T-cell (primary cell): ENCODE measurements at regions not wholly inside any gene's neighbourhood (a gene's known extent, or its start where the extent isn't known, plus 50 kb on each side); places are given as distances from the start of the nearest gene placed in this dataset.

Source experiments
- ATAC-seq, 4 experiments: fragments of 200-7000 bp in 3 of 4; fragments of 150-1000 bp in 1 of 4; cut with Tn5 transposase; replicated peaks in 1 of 4; 1 replicate in 3 of 4; 2 replicates in 1 of 4; pipeline ENCODE4 v1.10.0; 2021; ENCODE audit warnings: moderate library complexity in 3 of 4, mild to moderate bottlenecking in 2 of 4, moderate number of reproducible peaks in 1 of 4
- CTCF ChIA-PET, 2 donors: fragments of 300-600 bp; sonication (Branson Sonifier 250); formaldehyde crosslinking; loops; one replicate each; lab custom pipeline; 2022; ENCODE audit warnings: antibody characterized with exemption in 2 of 2; lab: Charles Lee
- POLR2A ChIA-PET, 2 donors: fragments of 300-600 bp; sonication (Branson Sonifier 250); formaldehyde crosslinking; loops; one replicate each; lab custom pipeline; 2022; ENCODE audit warnings: antibody characterized with exemption in 2 of 2; lab: Charles Lee
- DNase-seq, 35 experiments: peaks; one replicate each; pipeline versions ENCODE4 v3.0.0 to v3.0.0-alpha.2; 2013 to 2023
- H3K27ac ChIP-seq: one replicate; pipeline ENCODE4 v1.5.1; 2013; ENCODE audit warnings: low read length
- H3K27me3 ChIP-seq, 2 experiments: replicated peaks in 1 of 2; 1 replicate in 1 of 2; 2 replicates in 1 of 2; pipeline versions ENCODE4 v1.6.1 to v1.7.0; 2013; ENCODE audit warnings: low read length in 1 of 2, mixed read lengths in 1 of 2; ENCODE audit not compliant: control insufficient read depth in 2 of 2, insufficient read depth in 2 of 2; ENCODE audit errors: extremely low read depth in 1 of 2
- H3K36me3 ChIP-seq, 2 donors: 1 replicate in 1 of 2; 2 replicates in 1 of 2; pipeline versions ENCODE4 v1.6.1 to v1.7.0; 2013; ENCODE audit warnings: low read length in 1 of 2; ENCODE audit not compliant: control insufficient read depth in 2 of 2, insufficient read depth in 1 of 2; ENCODE audit errors: extremely low read depth in 1 of 2
- H3K4me1 ChIP-seq, 2 experiments: 1 replicate in 1 of 2; 2 replicates in 1 of 2; pipeline versions ENCODE4 v1.6.1 to v1.7.0; 2013; ENCODE audit warnings: low read length in 2 of 2, mixed read lengths in 1 of 2; ENCODE audit not compliant: insufficient read depth in 2 of 2, control insufficient read depth in 1 of 2; ENCODE audit errors: extremely low read depth in 1 of 2
- H3K4me3 ChIP-seq, 2 donors: 1 replicate in 1 of 2; 2 replicates in 1 of 2; pipeline versions ENCODE4 v1.5.1 to v1.7.0; 2013; ENCODE audit warnings: mild to moderate bottlenecking in 2 of 2, low read length in 1 of 2, moderate library complexity in 1 of 2; ENCODE audit not compliant: control insufficient read depth in 1 of 2; ENCODE audit errors: extremely low read depth in 1 of 2
- H3K9me3 ChIP-seq: 2 replicates; pipeline ENCODE4 v1.7.0; 2013
- H3K27ac Mint-ChIP-seq, 2 donors: one replicate each; pipeline ENCODE4 v1.8.0; 2020 to 2021; ENCODE audit warnings: mild to moderate bottlenecking in 2 of 2, mixed read lengths in 2 of 2
- H3K27me3 Mint-ChIP-seq, 2 donors: one replicate each; pipeline ENCODE4 v1.8.0; 2021 to 2022; ENCODE audit warnings: mixed read lengths in 2 of 2
- H3K36me3 Mint-ChIP-seq: one replicate; pipeline ENCODE4 v1.8.0; 2021; ENCODE audit warnings: mixed read lengths
- H3K4me1 Mint-ChIP-seq, 3 donors: one replicate each; pipeline ENCODE4 v1.8.0; 2020 to 2022; ENCODE audit warnings: mixed read lengths in 3 of 3, mild to moderate bottlenecking in 1 of 3
- H3K4me3 Mint-ChIP-seq, 3 donors: one replicate each; pipeline ENCODE4 v1.8.0; 2020 to 2022; ENCODE audit warnings: mild to moderate bottlenecking in 3 of 3, mixed read lengths in 3 of 3, moderate library complexity in 3 of 3
- H3K9me3 Mint-ChIP-seq, 3 donors: one replicate each; pipeline ENCODE4 v1.8.0; 2020 to 2022; ENCODE audit warnings: mixed read lengths in 3 of 3
- WGBS: methylation state at CpG from one replicate; pipeline ENCODE4 v1.1.5; 2013; ENCODE audit warnings: missing lambda C conversion rate; ENCODE audit not compliant: insufficient coverage; 5-methylcytosine and 5-hydroxymethylcytosine counted together

DNA sequence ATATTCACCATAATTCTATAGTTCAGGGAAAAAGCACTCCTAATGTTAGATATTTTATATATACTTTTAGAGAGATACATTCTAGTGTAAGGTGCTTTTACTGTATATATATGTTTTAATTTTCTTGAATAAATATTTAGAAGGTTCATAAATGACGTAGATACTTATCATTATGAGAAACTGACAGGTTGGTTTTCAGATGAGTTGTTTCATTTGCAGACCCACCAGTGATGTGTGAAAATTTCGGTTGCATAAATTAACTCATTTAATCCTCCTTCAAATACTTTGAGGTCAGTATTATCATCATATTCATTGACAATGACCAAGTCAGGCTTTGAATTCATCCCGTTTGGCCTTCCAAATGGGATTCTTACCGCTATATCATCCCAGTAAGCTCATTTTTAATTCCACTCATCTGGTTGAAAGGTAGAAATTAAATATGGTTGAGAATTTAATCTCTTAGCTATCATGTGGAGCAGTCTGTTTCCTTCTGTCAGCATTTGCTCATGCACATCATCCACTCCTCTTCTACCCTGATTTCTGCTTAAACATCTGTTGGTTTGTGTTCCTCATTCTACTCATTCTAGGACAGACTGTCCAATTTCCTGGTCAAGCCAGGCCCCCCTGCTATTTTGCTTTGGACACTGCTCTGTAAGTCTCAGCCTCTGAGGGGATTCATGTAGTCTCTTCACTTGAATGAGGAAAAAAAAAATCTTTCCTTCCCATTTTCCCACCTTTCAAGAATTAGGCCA is 1156.6 kb downstream of the PLA2G4A start:
- H3K36me3 ChIP-seq: no peaks in the 10 kb centered on the region
- CTCF ChIA-PET: no interaction called here
- Mint-ChIP-seq H3K27me3 (no peaks in the 10 kb centered on the region), H3K4me1 (no peaks in the 10 kb centered on the region), H3K27ac (no peak overlapping the region), H3K9me3 (peaks cover 15 to 18% (median 17%) of the 10 kb centered on the region in 3 donors), H3K4me3 (no peak overlapping the region), H3K36me3 (no peaks in the 10 kb centered on the region)
- H3K27ac ChIP-seq: no peak overlapping the region
- no peaks in the 10 kb centered on the region for H3K4me1 ChIP-seq
- WGBS: no CpG with 5 or more reads among the region's 4 CpGs
- no peaks in the 10 kb centered on the region for H3K9me3 ChIP-seq
- H3K27me3 ChIP-seq: no peaks in the 10 kb centered on the region
- H3K4me3 ChIP-seq: no peak overlapping the region
- DNase-seq (no peak), ATAC-seq (no peak)
- POLR2A ChIA-PET: no interaction called here

DNA sequence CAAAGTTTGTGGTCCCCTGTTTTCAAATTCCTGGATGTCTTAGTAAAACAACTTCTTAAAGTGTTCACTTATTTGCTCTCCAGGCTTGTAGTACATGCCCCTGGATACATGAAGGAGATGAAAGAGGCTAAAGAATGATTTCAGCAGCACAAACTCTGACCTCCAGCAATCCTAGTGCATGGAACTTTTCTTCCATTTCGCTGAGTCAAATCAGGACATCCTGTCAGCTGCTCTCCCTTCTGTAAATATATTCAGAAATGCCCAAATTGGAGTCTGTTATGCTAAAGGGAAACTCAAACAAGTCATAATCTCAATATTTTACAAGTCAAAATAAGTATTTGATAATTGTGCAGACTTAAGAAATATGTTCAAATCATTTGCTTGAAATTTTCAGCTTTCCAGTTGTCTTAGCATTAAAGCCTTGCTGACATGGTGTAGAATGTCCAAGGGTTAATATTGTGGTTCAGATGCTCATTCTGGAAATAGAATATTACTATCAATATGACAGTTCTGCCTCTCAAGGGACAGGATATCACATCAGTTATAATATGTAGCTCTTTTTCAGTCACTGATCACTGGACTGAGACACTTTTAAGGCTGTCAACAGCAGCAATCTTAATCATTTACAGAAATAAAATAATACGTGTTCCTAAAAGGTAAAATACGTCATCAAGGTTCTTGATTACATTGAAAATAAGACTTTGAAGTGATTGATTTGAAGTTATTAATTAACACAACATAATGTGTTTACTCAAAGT is 1157.3 kb downstream of the PLA2G4A start:
- CTCF ChIA-PET: interaction anchor here in 1 of 2 donors (0.6 kb wide), 1 partner anchor 1498 kb away, joined by 3 read pairs; no protein-coding TSS in a partner anchor
- Mint-ChIP-seq H3K27ac (no peak overlapping the region), H3K36me3 (no peaks in the 10 kb centered on the region), H3K4me3 (no peak overlapping the region), H3K4me1 (no peaks in the 10 kb centered on the region), H3K9me3 (peaks cover 10 to 11% (median 10%) of the 10 kb centered on the region in 3 donors), H3K27me3 (no peaks in the 10 kb centered on the region)
- H3K9me3 ChIP-seq: no peaks in the 10 kb centered on the region
- H3K36me3 ChIP-seq: no peaks in the 10 kb centered on the region
- H3K4me3 ChIP-seq: no peak overlapping the region
- H3K27me3 ChIP-seq: no peaks in the 10 kb centered on the region
- H3K4me1 ChIP-seq: no peaks in the 10 kb centered on the region
- H3K27ac ChIP-seq: no peak overlapping the region
- ATAC-seq: no peak
- POLR2A ChIA-PET: no interaction called here
- DNase-seq: no peak
- WGBS: no CpG with 5 or more reads among the region's 3 CpGs

DNA sequence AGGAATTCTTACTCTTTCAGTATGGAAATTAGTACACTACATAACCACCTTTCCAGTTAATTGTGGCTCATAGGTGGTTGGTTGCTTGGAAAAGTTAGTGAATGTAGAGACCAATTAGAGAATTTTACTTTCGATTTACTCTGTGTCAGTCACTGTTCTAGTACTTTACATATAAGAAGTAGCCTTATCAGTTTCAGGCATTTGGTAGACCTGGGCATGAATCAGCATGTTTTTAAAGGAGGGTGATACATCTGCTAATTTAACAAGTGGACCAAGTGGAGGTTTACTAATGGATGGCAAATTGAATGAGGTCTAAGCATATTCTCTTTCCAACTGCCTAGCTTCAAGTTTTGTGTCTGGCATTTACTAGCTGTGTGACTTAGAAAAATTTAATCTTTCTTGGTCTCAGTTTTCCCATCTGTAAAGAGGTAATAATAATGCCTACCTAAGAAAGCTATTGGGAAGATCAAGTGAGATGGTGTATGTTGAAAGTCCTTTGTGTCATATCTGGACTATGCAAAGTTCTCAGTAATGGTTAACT is 1158.6 kb downstream of the PLA2G4A start:
- no peaks in the 10 kb centered on the region for H3K4me1 ChIP-seq
- ATAC-seq (no peak), DNase-seq (no peak)
- no peak overlapping the region for H3K4me3 ChIP-seq
- ChIA-PET CTCF (no interaction called here), POLR2A (interaction anchor here in 1 of 2 donors (0.6 kb wide), 1 partner anchor 62 kb away, joined by 3 read pairs; no protein-coding TSS in a partner anchor)
- no peaks in the 10 kb centered on the region for H3K27me3 Mint-ChIP-seq
- H3K36me3 ChIP-seq: no peaks in the 10 kb centered on the region
- no peak overlapping the region for H3K27ac Mint-ChIP-seq
- no peak overlapping the region for H3K4me3 Mint-ChIP-seq
- H3K27me3 ChIP-seq: no peaks in the 10 kb centered on the region
- H3K9me3 ChIP-seq: no peaks in the 10 kb centered on the region
- peaks cover 4 to 8% (median 5%) of the 10 kb centered on the region in 3 donors for H3K9me3 Mint-ChIP-seq
- no peaks in the 10 kb centered on the region for H3K36me3 Mint-ChIP-seq
- no peaks in the 10 kb centered on the region for H3K4me1 Mint-ChIP-seq
- WGBS: no CpG with 5 or more reads among the region's 1 CpG
- no peak overlapping the region for H3K27ac ChIP-seq

DNA sequence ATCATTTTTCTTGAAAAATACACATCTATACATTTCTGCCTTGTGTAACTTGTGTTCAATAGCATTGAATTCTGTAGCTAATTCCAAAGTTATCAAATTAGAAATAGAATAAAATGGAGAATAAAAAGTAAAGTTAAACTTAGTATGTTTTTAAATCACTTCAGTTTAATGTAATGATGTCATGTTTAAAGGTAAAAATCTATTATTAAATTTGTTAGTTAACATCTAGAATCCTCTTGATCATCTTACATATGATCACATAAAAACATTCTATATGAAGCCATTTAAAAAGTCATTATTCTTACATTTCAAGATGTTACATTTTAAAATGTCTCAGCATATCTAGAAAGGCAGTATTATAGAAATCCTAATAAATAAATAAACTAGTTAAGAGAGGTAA is 1163.2 kb downstream of the PLA2G4A start:
- no peaks in the 10 kb centered on the region for H3K36me3 ChIP-seq
- H3K4me3 ChIP-seq: no peak overlapping the region
- ATAC-seq (no peak), DNase-seq (no peak)
- no peaks in the 10 kb centered on the region for H3K36me3 Mint-ChIP-seq
- H3K27me3 ChIP-seq: no peaks in the 10 kb centered on the region
- H3K9me3 Mint-ChIP-seq: peaks cover 0 to 4% (median 2%) of the 10 kb centered on the region in 3 donors
- POLR2A ChIA-PET: no interaction called here
- no peak overlapping the region for H3K4me3 Mint-ChIP-seq
- no peaks in the 10 kb centered on the region for H3K4me1 Mint-ChIP-seq
- H3K27ac ChIP-seq: no peak overlapping the region
- no peak overlapping the region for H3K27ac Mint-ChIP-seq
- CTCF ChIA-PET: no interaction called here
- H3K27me3 Mint-ChIP-seq: no peaks in the 10 kb centered on the region
- no peaks in the 10 kb centered on the region for H3K4me1 ChIP-seq
- no peaks in the 10 kb centered on the region for H3K9me3 ChIP-seq

DNA sequence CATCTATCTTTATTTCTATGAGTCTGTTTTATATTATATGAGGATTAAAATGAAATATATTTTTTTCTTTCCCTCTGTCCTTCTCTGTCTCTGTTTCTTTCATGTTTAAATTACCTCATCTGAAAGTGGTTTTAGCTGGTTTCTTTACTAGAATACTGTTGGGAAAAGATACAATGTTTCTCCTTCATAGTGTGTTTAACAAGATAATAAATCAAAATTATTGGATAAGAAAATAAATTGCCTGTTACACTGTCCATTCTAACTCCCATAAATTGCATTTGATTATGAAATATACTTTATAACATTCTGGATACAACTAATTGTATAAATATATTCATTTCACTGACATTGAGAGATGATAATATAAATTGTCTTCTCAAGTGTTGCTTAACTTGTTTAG is 1168.0 kb downstream of the PLA2G4A start:
- H3K4me1 ChIP-seq: no peaks in the 10 kb centered on the region
- DNase-seq (no peak), ATAC-seq (no peak)
- Mint-ChIP-seq H3K4me3 (no peak overlapping the region), H3K27me3 (no peaks in the 10 kb centered on the region), H3K4me1 (no peaks in the 10 kb centered on the region), H3K9me3 (peaks cover 0 to 7% (median 6%) of the 10 kb centered on the region in 3 donors), H3K27ac (no peak overlapping the region), H3K36me3 (no peaks in the 10 kb centered on the region)
- ChIA-PET POLR2A (no interaction called here), CTCF (no interaction called here)
- H3K4me3 ChIP-seq: no peak overlapping the region
- H3K36me3 ChIP-seq: no peaks in the 10 kb centered on the region
- no peaks in the 10 kb centered on the region for H3K9me3 ChIP-seq
- no peak overlapping the region for H3K27ac ChIP-seq
- no peaks in the 10 kb centered on the region for H3K27me3 ChIP-seq

DNA sequence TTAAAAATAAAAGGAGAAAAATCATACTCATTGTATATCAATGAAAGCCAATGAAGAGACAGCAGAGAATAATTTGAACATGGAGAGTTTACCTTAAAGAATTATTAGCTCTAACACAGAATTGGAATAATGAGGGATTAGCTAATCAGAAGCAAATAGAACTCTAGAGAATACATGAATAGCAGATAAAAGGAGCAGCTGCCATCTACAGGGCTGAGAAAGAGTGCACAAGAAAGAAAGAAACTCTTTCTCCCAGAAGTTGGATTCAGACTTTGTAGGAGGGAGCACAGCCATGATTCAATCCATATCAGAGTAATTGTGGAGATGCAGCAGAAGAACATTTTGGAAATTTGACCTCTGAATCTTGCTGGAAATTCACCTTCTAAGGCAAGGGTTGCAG is 1171.2 kb downstream of the PLA2G4A start:
- Histone ChIP-seq H3K36me3 (no peaks in the 10 kb centered on the region), H3K4me3 (no peak overlapping the region), H3K4me1 (no peaks in the 10 kb centered on the region), H3K9me3 (no peaks in the 10 kb centered on the region), H3K27ac (no peak overlapping the region), H3K27me3 (no peaks in the 10 kb centered on the region)
- H3K27me3 Mint-ChIP-seq: no peaks in the 10 kb centered on the region
- ATAC-seq (no peak), DNase-seq (no peak)
- POLR2A ChIA-PET: no interaction called here
- peaks cover 0 to 11% (median 8%) of the 10 kb centered on the region in 3 donors for H3K9me3 Mint-ChIP-seq
- CTCF ChIA-PET: no interaction called here
- no peaks in the 10 kb centered on the region for H3K4me1 Mint-ChIP-seq
- H3K36me3 Mint-ChIP-seq: no peaks in the 10 kb centered on the region
- no peak overlapping the region for H3K27ac Mint-ChIP-seq
- no peak overlapping the region for H3K4me3 Mint-ChIP-seq
